VCaP (cell line): ENCODE measurements at regions not wholly inside any gene's neighbourhood (a gene's known extent, or its start where the extent isn't known, plus 50 kb on each side); places are given as distances from the start of the nearest gene placed in this dataset.

Source experiments
- H3K27ac ChIP-seq: fragments of 450-650 bp; 2 replicates; pipeline ENCODE4 v1.5.1; 2017
- TF ChIP-seq, protein P1 (sequence below): fragments of 450-650 bp; conservative IDR thresholded peaks from 2 replicates; pipeline ENCODE4 v1.5.1; 2017; ENCODE audit warnings: mild to moderate bottlenecking, moderate library complexity

DNA sequence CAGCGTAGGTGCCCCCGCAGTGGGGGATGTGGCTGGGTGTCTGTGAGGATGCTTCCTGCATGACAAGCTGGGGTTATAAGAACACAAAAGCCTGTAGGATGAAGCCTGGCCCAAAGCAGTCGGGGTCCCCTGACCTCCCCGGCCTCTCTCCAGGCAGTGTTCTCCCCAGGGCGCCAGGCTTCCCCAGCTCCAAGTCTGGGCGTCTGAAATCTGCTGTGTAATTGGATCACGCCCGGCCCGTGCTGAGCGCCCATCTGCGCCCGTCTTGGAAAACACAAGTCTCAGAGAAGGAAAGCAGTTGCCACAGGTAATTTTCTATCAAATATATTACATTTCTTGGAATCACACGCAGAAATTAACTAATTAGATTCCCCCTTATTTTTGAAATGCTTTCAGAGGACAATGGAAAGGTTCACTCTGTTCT lies 233.3 kb downstream of the CTTN start:
- TF ChIP-seq, protein P1, sequence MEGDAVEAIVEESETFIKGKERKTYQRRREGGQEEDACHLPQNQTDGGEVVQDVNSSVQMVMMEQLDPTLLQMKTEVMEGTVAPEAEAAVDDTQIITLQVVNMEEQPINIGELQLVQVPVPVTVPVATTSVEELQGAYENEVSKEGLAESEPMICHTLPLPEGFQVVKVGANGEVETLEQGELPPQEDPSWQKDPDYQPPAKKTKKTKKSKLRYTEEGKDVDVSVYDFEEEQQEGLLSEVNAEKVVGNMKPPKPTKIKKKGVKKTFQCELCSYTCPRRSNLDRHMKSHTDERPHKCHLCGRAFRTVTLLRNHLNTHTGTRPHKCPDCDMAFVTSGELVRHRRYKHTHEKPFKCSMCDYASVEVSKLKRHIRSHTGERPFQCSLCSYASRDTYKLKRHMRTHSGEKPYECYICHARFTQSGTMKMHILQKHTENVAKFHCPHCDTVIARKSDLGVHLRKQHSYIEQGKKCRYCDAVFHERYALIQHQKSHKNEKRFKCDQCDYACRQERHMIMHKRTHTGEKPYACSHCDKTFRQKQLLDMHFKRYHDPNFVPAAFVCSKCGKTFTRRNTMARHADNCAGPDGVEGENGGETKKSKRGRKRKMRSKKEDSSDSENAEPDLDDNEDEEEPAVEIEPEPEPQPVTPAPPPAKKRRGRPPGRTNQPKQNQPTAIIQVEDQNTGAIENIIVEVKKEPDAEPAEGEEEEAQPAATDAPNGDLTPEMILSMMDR: no peak
- no peak overlapping the region for H3K27ac ChIP-seq

DNA sequence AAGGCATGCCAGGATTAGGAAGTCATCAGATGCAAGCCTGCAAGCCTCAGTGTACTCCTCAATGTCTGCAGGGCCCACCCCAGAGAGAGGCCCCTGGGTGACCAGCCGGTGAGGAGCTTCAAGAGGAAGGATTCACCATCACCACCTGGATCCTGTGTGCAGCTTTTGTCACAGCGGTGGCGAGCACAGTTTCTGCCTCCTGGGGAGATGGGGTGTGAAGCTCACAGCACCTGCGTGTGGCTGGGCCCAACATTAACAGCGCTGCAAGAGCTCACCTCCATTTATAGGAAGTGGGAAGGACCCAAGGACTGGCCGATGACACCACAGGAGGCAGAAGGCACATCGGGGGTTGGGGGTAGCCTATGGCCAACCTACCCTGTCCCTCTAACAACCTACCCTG lies 235.3 kb downstream of the CTTN start:
- TF ChIP-seq, protein P1: no peak
- no peak overlapping the region for H3K27ac ChIP-seq

GRCh38 chr11:70636659-70637058 lies 238.3 kb downstream of the CTTN start:
- TF ChIP-seq, protein P1: no peak
- no peak overlapping the region for H3K27ac ChIP-seq

- H3K27ac ChIP-seq: no peak overlapping the region
- TF ChIP-seq, protein P1: no peak
These were observed 239.0 kb downstream of the CTTN start for GRCh38 chr11:70637186-70637800.

DNA sequence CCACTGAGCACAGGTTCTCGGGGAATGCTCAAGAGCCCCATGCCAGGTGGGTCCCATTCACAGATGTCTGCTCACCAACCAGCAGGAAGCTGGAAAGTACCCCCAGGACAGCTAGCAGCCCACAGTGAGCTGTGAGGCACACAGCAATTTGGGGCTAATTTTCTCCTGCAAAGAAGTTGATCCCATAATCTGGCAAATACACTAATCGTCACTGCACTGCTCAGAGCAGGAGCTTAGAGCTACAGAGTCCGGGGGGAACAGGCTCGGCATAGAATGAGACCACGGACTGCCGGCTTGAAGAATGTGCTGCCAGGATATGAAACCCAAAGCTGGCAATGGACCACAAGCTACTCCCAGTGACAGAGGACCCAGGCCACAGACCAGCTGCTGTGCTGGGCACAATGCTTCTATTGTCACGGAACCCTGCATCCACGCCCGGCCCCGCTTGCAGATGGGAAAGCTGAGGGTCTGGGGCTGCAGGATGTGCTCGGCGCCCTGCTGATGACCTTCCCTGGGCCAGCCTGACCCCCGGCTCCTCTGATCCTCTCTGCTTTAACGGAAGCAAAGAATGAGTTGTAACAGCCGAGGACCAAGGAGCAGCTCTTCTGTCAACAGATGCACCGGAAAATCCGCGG lies 239.7 kb downstream of the CTTN start:
- TF ChIP-seq, protein P1: no peak

GRCh38 chr11:70640408-70640807 lies 242.1 kb downstream of the CTTN start:
- TF ChIP-seq, protein P1: no peak
- no peak overlapping the region for H3K27ac ChIP-seq

More for the DNA sequence above, 239.7 kb downstream of the CTTN start:
- H3K27ac ChIP-seq: no peak overlapping the region

GRCh38 chr11:70641369-70641768 lies 243.0 kb downstream of the CTTN start:
- TF ChIP-seq, protein P1: no peak
- H3K27ac ChIP-seq: no peak overlapping the region
